Coronary artery (tissue), 2 donors: ENCODE measurements at regions not wholly inside any gene's neighbourhood (a gene's known extent, or its start where the extent isn't known, plus 50 kb on each side); places are given as distances from the start of the nearest gene placed in this dataset.
"Not testable (repeated sequence)": the region's sequence is repeated elsewhere in the genome, so short reads cannot be mapped to it uniquely, and the experiment has no call there.

Source experiments
- DNase-seq: peaks from one replicate; pipeline ENCODE4 v3.0.0-alpha.2; 2017; ENCODE audit warnings: low spot score
- H3K27ac ChIP-seq, 2 donors: fragments of 200-600 bp; sonication (generic); one replicate each; pipeline ENCODE4 v1.5.1; 2016 to 2019
- H3K4me3 ChIP-seq: fragments of 200-600 bp; sonication (generic); 2 replicates; pipeline ENCODE4 v1.5.1; 2016; ENCODE audit warnings: mild to moderate bottlenecking, moderate library complexity
- TF ChIP-seq, protein P1 (sequence below): fragments of 200-600 bp; sonication (generic); IDR thresholded peaks from one replicate; pipeline ENCODE4 v1.5.1; 2019; ENCODE audit warnings: antibody characterized with exemption

- H3K4me3 ChIP-seq = no peak overlapping the region
- TF ChIP-seq, protein P1, sequence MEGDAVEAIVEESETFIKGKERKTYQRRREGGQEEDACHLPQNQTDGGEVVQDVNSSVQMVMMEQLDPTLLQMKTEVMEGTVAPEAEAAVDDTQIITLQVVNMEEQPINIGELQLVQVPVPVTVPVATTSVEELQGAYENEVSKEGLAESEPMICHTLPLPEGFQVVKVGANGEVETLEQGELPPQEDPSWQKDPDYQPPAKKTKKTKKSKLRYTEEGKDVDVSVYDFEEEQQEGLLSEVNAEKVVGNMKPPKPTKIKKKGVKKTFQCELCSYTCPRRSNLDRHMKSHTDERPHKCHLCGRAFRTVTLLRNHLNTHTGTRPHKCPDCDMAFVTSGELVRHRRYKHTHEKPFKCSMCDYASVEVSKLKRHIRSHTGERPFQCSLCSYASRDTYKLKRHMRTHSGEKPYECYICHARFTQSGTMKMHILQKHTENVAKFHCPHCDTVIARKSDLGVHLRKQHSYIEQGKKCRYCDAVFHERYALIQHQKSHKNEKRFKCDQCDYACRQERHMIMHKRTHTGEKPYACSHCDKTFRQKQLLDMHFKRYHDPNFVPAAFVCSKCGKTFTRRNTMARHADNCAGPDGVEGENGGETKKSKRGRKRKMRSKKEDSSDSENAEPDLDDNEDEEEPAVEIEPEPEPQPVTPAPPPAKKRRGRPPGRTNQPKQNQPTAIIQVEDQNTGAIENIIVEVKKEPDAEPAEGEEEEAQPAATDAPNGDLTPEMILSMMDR = no peak
- peak; percentile 45 for DNase-seq
- H3K27ac ChIP-seq = no peak overlapping the region
These were observed 108.7 kb downstream of the ERMARD start for GRCh38 chr6:169859978-169860703.

DNA sequence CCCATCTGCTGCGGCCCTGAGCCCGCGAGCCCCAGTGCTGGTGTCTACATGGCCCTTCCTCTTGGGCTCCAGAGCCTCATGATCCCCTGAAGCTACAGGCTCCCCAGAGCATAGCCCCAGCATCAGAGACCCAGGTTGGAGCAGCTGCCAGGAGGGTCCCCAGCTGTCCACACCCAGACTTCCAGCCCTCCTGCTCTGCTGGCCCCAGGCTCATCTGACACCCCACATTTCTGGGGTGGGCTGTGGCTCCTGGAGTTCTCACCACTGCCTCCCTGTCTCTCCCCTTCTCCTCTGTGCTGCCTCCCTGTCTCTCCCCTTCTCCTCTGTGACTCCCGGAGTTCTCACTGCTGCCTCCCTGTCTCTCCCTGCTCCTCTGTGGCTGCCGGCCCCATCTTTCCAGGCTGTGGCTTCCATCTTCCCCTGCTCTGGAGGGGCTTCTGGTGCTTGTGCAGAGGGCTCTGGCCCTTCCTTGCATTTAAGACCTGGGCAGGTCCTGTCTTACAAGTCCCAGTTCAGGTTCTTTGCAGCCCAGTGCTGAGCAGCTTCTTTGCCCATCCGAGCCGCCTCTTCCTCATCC lies 108.1 kb downstream of the ERMARD start:
- TF ChIP-seq, protein P1 = no peak
- H3K4me3 ChIP-seq = no peak overlapping the region
- no peak overlapping the region for H3K27ac ChIP-seq
- peak; percentile 63 for DNase-seq

DNA sequence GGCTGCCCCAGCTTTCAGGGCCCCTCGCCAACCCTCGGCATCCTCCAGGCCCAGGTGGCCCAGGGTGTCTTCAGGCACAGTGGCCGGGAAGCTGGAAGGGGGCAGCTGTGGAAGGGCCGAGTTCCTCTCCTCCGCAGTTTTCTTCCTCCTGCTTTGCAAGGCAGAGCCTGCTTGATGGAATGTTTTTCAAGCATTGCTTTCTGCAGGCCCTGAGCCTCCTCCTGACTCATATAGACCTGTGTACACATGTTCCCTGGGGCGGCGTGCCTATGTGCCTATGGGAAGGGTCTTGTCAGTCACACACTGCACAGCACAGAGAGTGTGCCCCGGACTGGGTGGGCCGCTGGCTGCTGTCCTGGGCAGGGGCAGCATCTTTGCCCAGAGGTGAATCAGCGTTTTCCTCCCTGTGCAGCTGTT lies 107.5 kb downstream of the ERMARD start:
- H3K27ac ChIP-seq = no peak overlapping the region
- no peak for DNase-seq
- TF ChIP-seq, protein P1 = no peak
- H3K4me3 ChIP-seq = no peak overlapping the region

DNA sequence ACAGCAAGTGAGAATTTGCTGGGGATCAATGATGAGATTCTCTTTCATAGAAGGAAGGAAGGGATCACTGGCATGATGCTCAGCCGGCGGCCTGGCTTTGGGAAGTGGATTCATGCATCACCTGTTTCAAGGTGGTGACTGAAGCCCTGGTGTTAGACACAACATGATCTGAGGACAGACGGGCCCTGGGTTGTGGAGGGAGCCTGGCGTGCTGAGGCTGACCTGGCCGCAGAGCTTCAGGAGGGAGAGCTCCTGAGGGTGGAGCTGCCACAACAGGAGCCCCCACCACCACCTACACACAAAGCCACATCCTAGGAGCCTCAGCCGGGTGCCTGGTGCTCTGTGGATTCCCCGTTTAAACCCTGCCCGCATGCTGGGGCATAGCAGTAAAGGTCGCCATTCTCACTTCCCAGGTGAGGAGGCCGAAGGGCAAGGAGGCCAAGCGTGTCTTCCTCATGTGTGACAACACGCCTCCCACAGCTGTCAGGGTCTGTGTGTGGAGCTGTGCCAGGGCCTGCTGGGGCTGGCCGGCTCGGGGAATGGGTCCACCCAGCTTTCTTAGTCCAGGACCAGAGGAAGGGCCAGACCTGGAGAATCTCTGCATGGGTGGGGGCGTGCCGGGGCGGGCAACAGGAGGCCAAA lies 107.0 kb downstream of the ERMARD start:
- no peak overlapping the region for H3K4me3 ChIP-seq
- DNase-seq = peak; percentile 47
- no peak overlapping the region for H3K27ac ChIP-seq
- TF ChIP-seq, protein P1 = no peak

GRCh38 chr6:169857343-169858292 lies 106.2 kb downstream of the ERMARD start:
- DNase-seq = peak; percentile 47
- Histone ChIP-seq H3K4me3 (no peak overlapping the region), H3K27ac (no peak overlapping the region)
- TF ChIP-seq, protein P1 = no peak

DNA sequence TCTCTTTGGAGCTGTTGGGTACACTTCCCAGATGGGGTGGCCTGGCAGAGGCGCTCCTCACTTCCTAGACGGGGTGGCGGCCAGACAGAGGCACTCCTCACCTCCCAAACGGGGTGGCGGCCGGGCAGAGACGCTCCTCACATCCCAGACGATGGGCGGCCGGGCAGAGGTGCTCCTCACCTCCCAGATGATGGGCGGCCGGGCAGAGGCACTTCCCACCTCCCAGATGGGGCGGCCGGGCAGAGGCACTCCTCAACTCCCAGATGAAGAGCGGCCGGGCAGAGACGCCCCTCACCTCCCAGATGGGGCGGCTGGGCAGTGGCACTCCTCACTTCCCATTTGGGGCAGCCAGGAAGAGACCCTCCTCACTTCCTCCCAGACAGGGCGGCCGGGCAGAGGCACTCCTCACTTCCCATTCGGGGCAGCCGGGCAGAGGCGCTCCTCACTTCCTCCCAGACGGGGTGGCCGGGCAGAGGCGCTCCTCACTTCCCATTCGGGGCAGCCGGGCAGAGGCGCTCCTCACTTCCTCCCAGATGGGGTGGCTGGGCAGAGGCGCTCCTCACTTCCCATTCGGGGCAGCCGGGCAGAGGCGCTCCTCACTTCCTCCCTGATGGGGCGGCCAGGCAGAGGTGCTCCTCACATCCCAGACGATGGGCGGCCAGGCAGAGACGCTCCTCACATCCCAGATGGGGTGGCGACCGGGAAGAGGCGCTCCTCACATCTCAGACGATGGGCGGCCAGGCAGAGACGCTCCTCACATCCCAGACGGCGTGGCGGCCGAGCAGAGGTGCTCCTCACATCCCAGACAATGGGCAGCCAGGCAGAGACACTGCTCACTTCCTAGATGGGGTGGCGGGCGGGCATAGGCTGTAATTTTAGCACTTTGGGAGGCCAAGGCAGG lies 105.3 kb downstream of the ERMARD start:
- H3K27ac ChIP-seq, H3K4me3 ChIP-seq: not testable (repeated sequence)
- DNase-seq = peak; percentile 58
